ENCODE measurements at regions not wholly inside any gene's neighbourhood (a gene's known extent, or its start where the extent isn't known, plus 50 kb on each side); places are given as distances from the start of the nearest gene placed in this dataset.

DNA sequence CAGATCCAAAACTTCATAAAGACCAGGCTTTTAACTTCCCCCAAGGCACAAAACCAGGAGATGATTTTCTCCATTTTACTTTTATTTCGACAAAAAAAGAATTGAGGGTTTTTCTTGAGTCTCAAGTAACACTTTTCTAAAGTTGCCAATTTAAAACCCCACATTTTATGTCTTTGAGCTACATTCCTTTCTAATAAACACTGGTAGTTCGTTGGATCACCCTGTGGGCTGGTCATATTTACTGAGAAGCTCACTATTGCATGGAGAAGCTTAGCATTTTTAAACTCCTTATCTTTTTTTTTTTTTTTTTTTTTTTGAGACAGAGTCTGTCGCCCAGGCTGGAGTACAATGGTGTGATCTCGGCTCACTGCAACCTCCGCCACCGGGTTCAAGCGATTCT, 255.1 kb upstream of the TPM1 start:
- TF ChIP-seq FOXM1 (IDR thresholded peaks at IDR 0.05; ENCODE audit: borderline replicate concordance, low read depth) (no peak), CREB1 (IDR thresholded peaks at IDR 0.05; ENCODE audit: low read depth) (no peak), EGR1 (IDR thresholded peaks at IDR 0.05) (no peak), RAD21 (IDR thresholded peaks at IDR 0.05; ENCODE audit: low read depth) (no peak), ZBTB7A (IDR thresholded peaks at IDR 0.05; ENCODE audit: low read depth) (no peak), TAF1 (IDR thresholded peaks at IDR 0.05; ENCODE audit: low read depth) (no peak), NFIC (IDR thresholded peaks at IDR 0.05) (no peak), YY1 (IDR thresholded peaks at IDR 0.05; ENCODE audit: low read depth) (no peak), EP300 (IDR thresholded peaks at IDR 0.05; ENCODE audit: borderline replicate concordance) (no peak), CEBPB (IDR thresholded peaks at IDR 0.05) (no peak), TCF12 (IDR thresholded peaks at IDR 0.05; ENCODE audit: low read depth) (no peak), TEAD4 (IDR thresholded peaks at IDR 0.05) (no peak)
- TF ChIP-seq, protein P1, sequence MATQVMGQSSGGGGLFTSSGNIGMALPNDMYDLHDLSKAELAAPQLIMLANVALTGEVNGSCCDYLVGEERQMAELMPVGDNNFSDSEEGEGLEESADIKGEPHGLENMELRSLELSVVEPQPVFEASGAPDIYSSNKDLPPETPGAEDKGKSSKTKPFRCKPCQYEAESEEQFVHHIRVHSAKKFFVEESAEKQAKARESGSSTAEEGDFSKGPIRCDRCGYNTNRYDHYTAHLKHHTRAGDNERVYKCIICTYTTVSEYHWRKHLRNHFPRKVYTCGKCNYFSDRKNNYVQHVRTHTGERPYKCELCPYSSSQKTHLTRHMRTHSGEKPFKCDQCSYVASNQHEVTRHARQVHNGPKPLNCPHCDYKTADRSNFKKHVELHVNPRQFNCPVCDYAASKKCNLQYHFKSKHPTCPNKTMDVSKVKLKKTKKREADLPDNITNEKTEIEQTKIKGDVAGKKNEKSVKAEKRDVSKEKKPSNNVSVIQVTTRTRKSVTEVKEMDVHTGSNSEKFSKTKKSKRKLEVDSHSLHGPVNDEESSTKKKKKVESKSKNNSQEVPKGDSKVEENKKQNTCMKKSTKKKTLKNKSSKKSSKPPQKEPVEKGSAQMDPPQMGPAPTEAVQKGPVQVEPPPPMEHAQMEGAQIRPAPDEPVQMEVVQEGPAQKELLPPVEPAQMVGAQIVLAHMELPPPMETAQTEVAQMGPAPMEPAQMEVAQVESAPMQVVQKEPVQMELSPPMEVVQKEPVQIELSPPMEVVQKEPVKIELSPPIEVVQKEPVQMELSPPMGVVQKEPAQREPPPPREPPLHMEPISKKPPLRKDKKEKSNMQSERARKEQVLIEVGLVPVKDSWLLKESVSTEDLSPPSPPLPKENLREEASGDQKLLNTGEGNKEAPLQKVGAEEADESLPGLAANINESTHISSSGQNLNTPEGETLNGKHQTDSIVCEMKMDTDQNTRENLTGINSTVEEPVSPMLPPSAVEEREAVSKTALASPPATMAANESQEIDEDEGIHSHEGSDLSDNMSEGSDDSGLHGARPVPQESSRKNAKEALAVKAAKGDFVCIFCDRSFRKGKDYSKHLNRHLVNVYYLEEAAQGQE (IDR thresholded peaks at IDR 0.05; ENCODE audit: low read depth), result no peak
- TF ChIP-seq, protein P2, sequence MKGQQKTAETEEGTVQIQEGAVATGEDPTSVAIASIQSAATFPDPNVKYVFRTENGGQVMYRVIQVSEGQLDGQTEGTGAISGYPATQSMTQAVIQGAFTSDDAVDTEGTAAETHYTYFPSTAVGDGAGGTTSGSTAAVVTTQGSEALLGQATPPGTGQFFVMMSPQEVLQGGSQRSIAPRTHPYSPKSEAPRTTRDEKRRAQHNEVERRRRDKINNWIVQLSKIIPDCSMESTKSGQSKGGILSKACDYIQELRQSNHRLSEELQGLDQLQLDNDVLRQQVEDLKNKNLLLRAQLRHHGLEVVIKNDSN (IDR thresholded peaks at IDR 0.05), result no peak
- TF ChIP-seq, protein P3, sequence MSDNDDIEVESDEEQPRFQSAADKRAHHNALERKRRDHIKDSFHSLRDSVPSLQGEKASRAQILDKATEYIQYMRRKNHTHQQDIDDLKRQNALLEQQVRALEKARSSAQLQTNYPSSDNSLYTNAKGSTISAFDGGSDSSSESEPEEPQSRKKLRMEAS (IDR thresholded peaks at IDR 0.05), result no peak

DNA sequence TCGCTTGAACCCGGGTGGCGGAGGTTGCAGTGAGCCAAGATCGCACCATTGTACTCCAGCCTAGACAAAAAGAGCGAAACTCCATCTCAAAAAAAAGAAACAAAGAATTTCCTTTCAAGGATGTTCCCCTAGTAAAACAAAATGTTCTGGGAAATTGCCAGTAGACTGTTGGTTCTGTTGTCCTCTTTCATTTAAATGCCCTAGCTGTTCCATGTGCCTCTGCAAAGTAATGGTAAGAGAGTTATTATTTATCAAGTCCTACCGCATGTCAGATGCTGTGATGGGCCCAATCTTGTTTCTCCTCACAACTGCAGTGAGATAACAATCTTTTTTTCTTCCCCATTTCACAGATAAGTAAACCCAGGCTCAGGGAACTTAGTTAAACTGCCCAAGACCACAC, 254.3 kb upstream of the TPM1 start:
- TF ChIP-seq FOXM1 (IDR thresholded peaks at IDR 0.05; ENCODE audit: borderline replicate concordance, low read depth) (no peak), YY1 (IDR thresholded peaks at IDR 0.05; ENCODE audit: low read depth) (no peak), RAD21 (IDR thresholded peaks at IDR 0.05; ENCODE audit: low read depth) (no peak), EP300 (IDR thresholded peaks at IDR 0.05; ENCODE audit: borderline replicate concordance) (no peak), NFIC (IDR thresholded peaks at IDR 0.05) (no peak), ZBTB7A (IDR thresholded peaks at IDR 0.05; ENCODE audit: low read depth) (no peak), TCF12 (IDR thresholded peaks at IDR 0.05; ENCODE audit: low read depth) (no peak), CEBPB (IDR thresholded peaks at IDR 0.05) (no peak), TEAD4 (IDR thresholded peaks at IDR 0.05) (no peak), CREB1 (IDR thresholded peaks at IDR 0.05; ENCODE audit: low read depth) (no peak)
- TF ChIP-seq, protein P2 (IDR thresholded peaks at IDR 0.05), result no peak
- TF ChIP-seq, protein P3 (IDR thresholded peaks at IDR 0.05), result no peak
- TF ChIP-seq, protein P1 (IDR thresholded peaks at IDR 0.05; ENCODE audit: low read depth), result no peak

DNA sequence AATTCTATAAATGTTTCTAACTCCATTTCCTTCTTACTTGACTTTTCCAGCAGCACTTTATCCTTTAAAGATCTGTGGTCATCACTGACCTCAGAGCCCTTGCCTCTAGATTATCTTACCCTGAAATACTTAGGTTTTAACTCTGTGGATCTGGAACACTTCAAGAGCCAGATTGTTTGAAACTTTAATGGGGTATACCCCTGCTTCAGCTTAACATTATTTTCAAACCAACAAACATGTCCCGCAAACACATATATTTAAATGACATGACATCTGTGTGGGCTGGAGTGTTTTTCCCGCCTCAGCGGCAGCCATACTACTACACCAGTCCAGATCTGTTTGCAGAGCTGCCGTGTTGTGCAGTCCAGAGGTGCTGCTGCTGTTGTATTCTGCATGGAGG, 252.0 kb upstream of the TPM1 start:
- no peak for TF ChIP-seq CEBPB (IDR thresholded peaks at IDR 0.05)

DNA sequence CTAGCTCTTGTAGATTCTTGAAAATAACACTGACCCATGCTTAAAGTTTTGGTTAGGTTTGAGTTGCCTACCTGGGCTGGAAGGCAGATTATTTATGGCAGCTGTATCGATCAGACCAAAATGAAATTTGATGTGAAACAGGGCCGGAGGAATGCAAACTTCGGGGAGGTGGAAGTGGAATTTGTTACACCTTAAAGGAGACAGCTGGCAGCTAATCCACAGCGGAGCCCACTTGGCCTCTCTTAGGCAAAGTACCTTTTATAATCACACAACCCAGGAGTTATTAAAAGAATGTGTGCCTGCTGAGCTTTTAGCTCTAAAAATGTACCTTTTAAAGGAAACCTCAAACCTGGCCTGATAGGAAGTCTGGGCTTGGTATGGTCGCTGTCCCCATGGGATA, 250.9 kb upstream of the TPM1 start:
- TF ChIP-seq, protein P1 (IDR thresholded peaks at IDR 0.05; ENCODE audit: low read depth), result no peak
- TF ChIP-seq EP300 (IDR thresholded peaks at IDR 0.05; ENCODE audit: borderline replicate concordance), result no peak
- TF ChIP-seq EGR1 (IDR thresholded peaks at IDR 0.05), result no peak
- no peak for TF ChIP-seq ZBTB7A (IDR thresholded peaks at IDR 0.05; ENCODE audit: low read depth)
- TF ChIP-seq, protein P3 (IDR thresholded peaks at IDR 0.05), result no peak
- TF ChIP-seq TCF12 (IDR thresholded peaks at IDR 0.05; ENCODE audit: low read depth), result no peak
- no peak for TF ChIP-seq FOXM1 (IDR thresholded peaks at IDR 0.05; ENCODE audit: borderline replicate concordance, low read depth)
- TF ChIP-seq CEBPB (IDR thresholded peaks at IDR 0.05), result no peak
